ENCODE measurements at regions not wholly inside any gene's neighbourhood (a gene's known extent, or its start where the extent isn't known, plus 50 kb on each side); places are given as distances from the start of the nearest gene placed in this dataset.
"Not testable (repeated sequence)": the region's sequence is repeated elsewhere in the genome, so short reads cannot be mapped to it uniquely, and the experiment has no call there.

DNA sequence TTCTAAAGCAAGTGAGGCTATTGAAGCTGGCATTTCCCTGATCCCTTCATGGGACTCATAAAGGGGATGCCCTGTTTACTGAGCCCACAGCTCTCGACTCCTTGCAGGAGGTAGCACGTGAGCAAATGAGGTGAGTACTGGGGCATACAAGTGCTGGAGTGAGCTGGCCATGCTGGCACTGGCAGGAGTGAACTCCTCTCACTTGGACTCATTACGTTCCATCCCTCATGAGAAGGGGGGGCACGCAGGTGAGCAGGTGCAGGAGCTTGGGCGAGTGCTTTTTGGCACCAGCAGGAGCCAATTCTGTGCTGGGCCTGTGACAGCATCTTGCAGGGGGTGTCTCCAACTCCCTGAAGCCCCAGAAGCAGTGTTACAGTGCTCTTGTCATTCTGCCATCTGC lies 337.1 kb upstream of the CA10 start:
- DNase-seq = no peak

- no peak for DNase-seq
These were observed 323.8 kb upstream of the CA10 start for GRCh38 chr17:52482271-52482670.

DNA sequence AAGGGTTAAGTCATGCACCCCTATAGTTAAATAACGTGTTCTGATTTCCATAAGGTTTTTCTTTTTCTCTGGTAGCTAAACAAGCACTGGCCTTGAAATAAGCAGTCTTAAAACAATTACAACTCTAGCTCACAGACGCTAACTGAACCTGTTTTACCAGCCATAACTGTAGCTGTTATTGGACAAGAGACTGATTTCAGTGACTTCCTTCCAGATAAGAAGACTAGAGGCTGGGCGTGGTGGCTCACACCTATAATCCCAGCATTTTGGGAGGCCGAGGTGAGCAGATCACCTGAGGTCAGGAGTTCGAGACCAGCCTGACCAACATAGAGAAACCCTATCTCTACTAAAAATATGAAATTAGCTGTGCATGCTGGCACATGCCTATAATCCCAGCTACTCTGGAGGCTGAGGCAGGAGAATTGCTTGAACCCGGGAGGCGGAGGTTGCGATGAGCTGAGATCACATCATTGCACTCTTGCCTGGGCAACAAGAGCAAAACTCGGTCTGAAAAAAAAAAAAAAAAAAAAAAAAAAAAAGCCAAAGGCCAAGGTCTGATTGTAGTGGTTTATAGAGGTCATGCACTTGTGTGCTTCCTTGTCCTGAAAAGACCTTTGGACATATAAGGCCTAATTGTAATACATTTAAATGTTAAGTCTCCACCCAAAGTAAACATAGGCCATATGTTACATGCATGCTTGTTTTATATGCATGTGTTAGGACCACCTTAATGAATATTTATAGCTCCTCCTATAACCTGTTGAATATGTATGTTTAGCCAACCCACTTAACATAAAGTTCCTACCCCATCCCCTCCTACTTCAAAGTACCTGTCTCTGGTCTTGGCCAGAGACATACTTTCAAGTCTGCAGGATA lies 319.5 kb upstream of the CA10 start:
- no peak for DNase-seq

- no peak for DNase-seq
These were observed 318.3 kb upstream of the CA10 start for GRCh38 chr17:52476638-52477313.

DNA sequence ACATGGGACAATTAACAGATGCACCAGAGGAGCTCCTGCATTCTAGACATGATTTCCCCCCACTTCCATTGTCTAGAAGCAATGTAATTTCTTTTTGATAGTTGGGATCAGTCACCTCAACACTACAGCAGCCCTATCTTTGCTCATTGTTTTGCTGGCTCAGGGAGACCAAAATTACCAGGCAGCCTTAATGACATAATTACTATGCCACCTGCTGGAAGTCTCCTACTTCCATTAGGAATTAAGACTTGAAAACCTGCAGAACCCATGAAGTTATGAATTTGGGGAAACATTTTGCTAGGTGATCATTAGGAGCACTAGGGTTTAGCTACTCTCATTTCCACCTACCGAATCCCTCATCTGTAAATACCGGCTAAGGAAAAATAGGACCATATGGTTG lies 312.0 kb upstream of the CA10 start:
- DNase-seq = no peak

DNA sequence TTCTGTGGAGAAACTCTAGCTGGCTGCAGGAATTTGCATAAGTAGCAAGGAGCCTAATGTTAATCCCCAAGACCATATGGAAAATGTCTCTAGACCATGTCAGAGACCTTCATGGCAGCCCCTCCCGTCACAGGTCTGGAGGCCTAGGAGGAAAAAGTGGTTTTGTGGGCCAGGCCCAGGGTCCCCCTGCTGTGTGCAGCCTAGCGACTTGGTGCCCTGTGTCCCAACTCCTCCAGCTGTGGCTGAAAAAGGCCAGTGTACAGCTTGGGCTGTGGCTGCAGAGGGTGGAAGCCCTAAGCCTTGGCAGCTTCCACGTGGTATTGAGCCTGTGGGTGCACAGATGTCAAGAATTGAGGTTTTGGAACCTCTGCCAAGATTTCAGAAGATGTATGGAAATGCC lies 306.9 kb upstream of the CA10 start:
- DNase-seq = no peak

- DNase-seq = no peak
These were observed 292.9 kb upstream of the CA10 start for GRCh38 chr17:52451294-52451861.

DNA sequence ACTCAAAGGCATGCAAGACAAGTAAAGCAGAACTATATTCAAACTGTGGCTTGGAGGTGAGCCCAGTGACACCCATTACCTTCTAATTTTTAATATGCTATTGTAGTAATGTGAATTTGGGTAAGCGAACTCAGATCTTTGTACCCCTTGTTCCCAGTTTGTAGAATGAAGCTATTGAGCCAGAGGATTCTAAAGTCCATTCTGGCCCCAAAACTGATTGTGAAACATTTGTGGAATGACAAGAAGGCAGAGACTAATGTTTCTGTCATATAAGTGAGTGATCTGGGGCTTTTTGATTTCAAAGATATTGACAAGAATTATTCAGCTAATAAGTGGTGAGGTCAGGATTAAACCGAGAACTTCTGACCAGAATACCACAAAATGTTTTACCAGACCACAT lies 283.8 kb upstream of the CA10 start:
- DNase-seq = no peak

- no peak for DNase-seq
These were observed 262.1 kb upstream of the CA10 start for GRCh38 chr17:52420555-52421078.

GRCh38 chr17:52419229-52419641 lies 260.7 kb upstream of the CA10 start:
- DNase-seq = no peak

DNA sequence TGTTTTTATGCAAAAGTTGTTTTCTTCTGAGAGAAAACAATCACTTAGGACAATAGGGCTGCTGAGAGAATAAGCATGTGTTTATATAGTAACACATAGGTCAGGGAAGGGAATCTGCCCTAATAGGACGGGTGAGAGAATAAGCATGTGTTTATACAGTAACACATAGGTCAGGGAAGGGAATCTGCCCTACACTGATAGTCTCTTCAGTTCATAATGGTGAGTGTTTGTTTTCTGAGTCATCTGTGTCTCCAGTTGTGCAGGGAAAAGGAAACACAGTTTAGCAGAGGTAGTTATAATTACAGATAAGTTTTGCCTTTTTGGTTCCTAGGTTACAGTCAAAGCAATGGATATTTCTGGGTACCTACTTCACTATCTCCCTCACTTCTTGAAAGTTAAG lies 252.3 kb upstream of the CA10 start:
- DNase-seq = no peak

- DNase-seq = not testable (repeated sequence)
These were observed 250.7 kb upstream of the CA10 start for GRCh38 chr17:52409222-52409621.

DNA sequence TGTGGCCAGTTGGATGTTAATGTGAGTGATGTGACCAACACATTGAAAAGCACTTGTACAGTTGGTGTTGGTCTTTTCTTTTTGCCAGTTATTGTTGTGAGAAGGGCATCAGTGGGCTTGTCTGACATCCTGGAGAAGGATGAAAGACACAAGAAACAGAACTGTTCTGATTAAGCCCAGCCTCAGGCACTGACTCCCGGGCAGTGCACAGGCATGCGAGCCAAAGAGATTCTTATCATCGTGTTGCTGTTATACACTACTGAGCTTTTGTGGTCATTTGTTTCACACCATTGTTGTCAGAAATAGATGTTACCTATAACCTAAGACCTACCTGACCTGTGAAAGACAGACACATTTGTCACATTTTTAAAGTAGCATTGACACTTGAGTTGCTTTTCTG lies 236.8 kb upstream of the CA10 start:
- DNase-seq = no peak

GRCh38 chr17:52390422-52390821 lies 231.9 kb upstream of the CA10 start:
- DNase-seq = no peak

DNA sequence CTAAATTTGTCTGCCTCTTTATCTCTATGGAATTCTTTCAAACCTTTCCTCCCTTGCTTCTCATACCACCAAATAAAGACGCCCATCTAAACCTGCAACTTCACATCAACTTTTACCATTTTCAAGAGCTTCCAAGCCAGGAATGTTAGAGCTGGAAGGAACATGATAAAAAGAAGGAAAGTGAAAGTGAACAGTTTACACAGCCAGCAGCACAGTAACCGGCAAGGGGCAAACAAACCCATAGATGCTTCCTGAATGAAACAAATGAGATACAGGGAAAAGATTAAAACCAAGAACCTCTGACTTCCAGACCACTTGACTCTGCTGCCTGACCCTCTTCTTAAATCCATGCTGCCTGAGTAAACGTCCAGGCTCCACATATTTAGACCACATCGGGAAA lies 231.1 kb upstream of the CA10 start:
- DNase-seq = no peak

DNA sequence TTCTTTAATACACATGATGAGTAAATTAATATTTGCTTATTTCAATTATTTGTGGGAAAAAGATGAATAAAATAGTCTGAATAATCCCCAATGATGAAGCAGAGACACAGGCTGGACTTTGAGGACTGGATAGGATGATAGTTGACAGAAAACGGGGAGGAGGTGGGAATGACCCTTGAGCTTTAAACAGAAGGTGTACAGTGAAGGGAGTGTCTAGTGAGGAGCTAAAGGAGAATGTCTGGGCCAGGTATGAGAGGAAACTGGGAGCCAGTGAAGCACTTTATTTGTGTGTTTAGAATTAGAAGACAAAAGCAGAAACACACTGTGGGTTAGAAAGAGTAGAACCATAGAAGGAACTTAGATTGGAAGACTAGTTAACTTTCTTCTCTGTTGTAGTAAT lies 230.4 kb upstream of the CA10 start:
- DNase-seq = no peak

- no peak for DNase-seq
These were observed 226.2 kb upstream of the CA10 start for GRCh38 chr17:52384695-52385094.

GRCh38 chr17:52383493-52384100 lies 225.1 kb upstream of the CA10 start:
- no peak for DNase-seq

GRCh38 chr17:52378860-52379259 lies 220.3 kb upstream of the CA10 start:
- DNase-seq = no peak

DNA sequence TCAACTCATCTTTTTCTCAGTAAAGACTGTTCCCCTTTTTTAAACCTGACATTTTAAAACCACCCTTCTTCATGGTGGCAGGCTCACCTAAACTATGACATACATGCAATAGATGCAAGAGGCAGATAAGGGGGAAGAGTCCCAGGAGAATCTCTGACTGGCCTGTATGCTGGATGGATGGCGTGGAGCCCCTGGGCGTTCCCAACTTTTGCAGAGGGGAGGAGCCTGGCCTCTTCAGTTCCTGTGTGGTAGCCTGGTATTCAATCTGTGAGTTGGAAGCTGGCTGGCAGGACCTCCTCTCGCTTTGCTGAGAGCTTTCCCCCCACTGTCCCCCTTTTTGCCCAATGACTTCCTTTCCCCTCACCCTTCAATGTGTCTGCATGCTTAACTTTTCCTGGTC lies 217.6 kb upstream of the CA10 start:
- no peak for DNase-seq

- no peak for DNase-seq
These were observed 210.4 kb upstream of the CA10 start for GRCh38 chr17:52368886-52369285.

- no peak for DNase-seq
These were observed 199.3 kb upstream of the CA10 start for GRCh38 chr17:52357854-52358253.

GRCh38 chr17:52336796-52337195 lies 178.3 kb upstream of the CA10 start:
- no peak for DNase-seq

- no peak for DNase-seq
These were observed 147.8 kb upstream of the CA10 start for GRCh38 chr17:52306314-52306713.
